Ovary (tissue), 7 donors: ENCODE measurements at regions not wholly inside any gene's neighbourhood (a gene's known extent, or its start where the extent isn't known, plus 50 kb on each side); places are given as distances from the start of the nearest gene placed in this dataset.

Experiments
- DNase-seq, 5 donors: peaks; one replicate each; pipeline ENCODE4 v3.0.0-alpha.2; 2019 to 2020
- H3K27ac ChIP-seq, 2 donors: fragments of 200-600 bp; one replicate each; pipeline versions ENCODE4 v1.5.1 to v1.8.0; 2019 to 2022
- H3K27me3 ChIP-seq: fragments of 200-600 bp; one replicate; pipeline ENCODE4 v1.8.0; 2022
- H3K36me3 ChIP-seq: fragments of 200-600 bp; sonication (generic); one replicate; pipeline ENCODE4 v1.5.1; 2019
- H3K4me1 ChIP-seq: one replicate; pipeline ENCODE4 v1.8.1; 2013; ENCODE audit warnings: mild to moderate bottlenecking, moderate library complexity; ENCODE audit not compliant: insufficient read depth
- H3K4me3 ChIP-seq: fragments of 200-600 bp; sonication (generic); one replicate; pipeline ENCODE4 v1.5.1; 2017
- H3K9me3 ChIP-seq, 2 donors: fragments of 200-600 bp in 1 of 2; sonication (generic) in 1 of 2; one replicate each; pipeline versions ENCODE4 v1.5.1 to v1.8.1; 2013 to 2019; ENCODE audit warnings: mild to moderate bottlenecking in 1 of 2, moderate library complexity in 1 of 2
- EP300 ChIP-seq: sonication (generic); formaldehyde crosslinking; IDR thresholded peaks from one replicate; pipeline ENCODE4 v1.6.1; 2017; ENCODE audit warnings: antibody characterized with exemption
- POLR2A ChIP-seq: fragments of 450-650 bp; IDR thresholded peaks from one replicate; pipeline ENCODE4 v1.6.1; 2017; ENCODE audit warnings: antibody characterized with exemption, mild to moderate bottlenecking, moderate library complexity
- WGBS, 3 donors: extraction: QIAGEN DNeasy Blood & Tissue Kit in 1 of 3; methylation state at CpG; one replicate each; pipeline versions ENCODE4 v1.1.5 to v1.1.7; 2013 to 2017; 5-methylcytosine and 5-hydroxymethylcytosine counted together
- intact Hi-C, 4 donors: fragments of 100-400 bp; cut with DNase I; formaldehyde crosslinking; loops; one replicate each; pipeline versions ENCODE4 v1.11.0 to v1.15.1; 2022 to 2023
- TF ChIP-seq, protein P1 (sequence below), 3 donors: fragments of 450-650 bp in 2 of 3; fragments of 200-600 bp in 1 of 3; IDR thresholded peaks; one replicate each; pipeline versions ENCODE4 v1.5.1 to v1.8.0; 2016 to 2022; ENCODE audit warnings: antibody characterized with exemption in 3 of 3, mild to moderate bottlenecking in 1 of 3
- donor health status: DM: no; HTN: no; CAD: no; lungs with moderate emphysema.
- donor health status: DM: no; HTN: no; CAD: no.
- donor health status: Bipolar disorder and iron deficiency.
- donor health status: DM: no; HTN: no; CAD: no.
- donor health status: DM: yes; HTN: yes; CAD: no.

DNA sequence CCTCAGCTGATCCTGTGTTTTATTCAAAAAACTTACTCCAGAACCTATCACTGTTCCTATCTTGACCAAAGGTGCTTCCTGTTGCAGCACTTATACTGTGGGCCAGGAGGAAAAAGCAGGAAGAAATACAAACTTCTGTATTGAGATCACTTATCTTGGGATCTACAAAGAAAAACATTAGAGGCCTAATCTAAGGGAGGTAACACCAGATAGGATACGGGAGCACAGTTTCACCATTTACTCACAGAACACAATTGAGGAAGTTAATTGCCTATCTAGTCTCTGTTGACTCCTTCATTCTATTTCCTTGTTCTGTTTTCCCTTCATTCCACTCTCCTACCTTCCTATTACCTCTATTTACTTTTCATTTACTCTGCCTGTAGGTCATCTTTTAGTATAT, 287.2 kb upstream of the LINC00305 start:
- Histone ChIP-seq H3K27ac (no peak overlapping the region), H3K27me3 (no peaks in the 10 kb centered on the region), H3K9me3 (no peaks in the 10 kb centered on the region), H3K36me3 (no peaks in the 10 kb centered on the region), H3K4me3 (no peak overlapping the region), H3K4me1 (no peaks in the 10 kb centered on the region)
- TF ChIP-seq EP300 (no peak), POLR2A (no peak)
- TF ChIP-seq, protein P1, sequence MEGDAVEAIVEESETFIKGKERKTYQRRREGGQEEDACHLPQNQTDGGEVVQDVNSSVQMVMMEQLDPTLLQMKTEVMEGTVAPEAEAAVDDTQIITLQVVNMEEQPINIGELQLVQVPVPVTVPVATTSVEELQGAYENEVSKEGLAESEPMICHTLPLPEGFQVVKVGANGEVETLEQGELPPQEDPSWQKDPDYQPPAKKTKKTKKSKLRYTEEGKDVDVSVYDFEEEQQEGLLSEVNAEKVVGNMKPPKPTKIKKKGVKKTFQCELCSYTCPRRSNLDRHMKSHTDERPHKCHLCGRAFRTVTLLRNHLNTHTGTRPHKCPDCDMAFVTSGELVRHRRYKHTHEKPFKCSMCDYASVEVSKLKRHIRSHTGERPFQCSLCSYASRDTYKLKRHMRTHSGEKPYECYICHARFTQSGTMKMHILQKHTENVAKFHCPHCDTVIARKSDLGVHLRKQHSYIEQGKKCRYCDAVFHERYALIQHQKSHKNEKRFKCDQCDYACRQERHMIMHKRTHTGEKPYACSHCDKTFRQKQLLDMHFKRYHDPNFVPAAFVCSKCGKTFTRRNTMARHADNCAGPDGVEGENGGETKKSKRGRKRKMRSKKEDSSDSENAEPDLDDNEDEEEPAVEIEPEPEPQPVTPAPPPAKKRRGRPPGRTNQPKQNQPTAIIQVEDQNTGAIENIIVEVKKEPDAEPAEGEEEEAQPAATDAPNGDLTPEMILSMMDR (IDR thresholded peaks at IDR 0.05): no peak
- WGBS, 3 donors: 80 to 95% (median 81%) methylated on average over 1 of the region's 1 CpG
- intact Hi-C loops: loop anchor here in 1 of 4 donors (10.0 kb wide), 1 partner anchor 61 kb away; no protein-coding TSS in a partner anchor
- no peak for DNase-seq

DNA sequence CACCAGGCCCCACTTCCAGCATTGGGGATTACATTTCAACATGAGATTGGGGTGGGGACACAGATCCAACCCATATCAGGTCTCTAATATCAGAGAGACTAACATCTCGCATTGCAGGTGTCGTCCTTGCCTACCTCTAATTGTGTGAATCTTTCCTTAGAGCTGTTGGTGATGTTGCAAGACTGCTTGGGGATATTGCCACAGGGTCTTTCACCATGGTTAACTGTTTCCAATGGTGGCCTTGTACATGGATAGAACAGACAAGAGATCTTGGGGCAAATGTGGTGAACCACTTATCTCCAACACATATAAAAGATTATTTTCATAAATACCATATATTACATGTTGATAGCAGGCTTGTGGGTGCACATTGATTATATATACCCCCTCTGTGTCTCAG, 270.3 kb upstream of the LINC00305 start:
- Histone ChIP-seq H3K36me3 (no peaks in the 10 kb centered on the region), H3K9me3 (no peaks in the 10 kb centered on the region), H3K4me1 (no peaks in the 10 kb centered on the region), H3K4me3 (no peak overlapping the region), H3K27ac (no peak overlapping the region), H3K27me3 (no peaks in the 10 kb centered on the region)
- intact Hi-C loops: loop anchor here in 1 of 4 donors (10.0 kb wide), 1 partner anchor 1324 kb away; no protein-coding TSS in a partner anchor
- DNase-seq: no peak
- TF ChIP-seq, protein P1 (IDR thresholded peaks at IDR 0.05): no peak
- TF ChIP-seq EP300 (no peak), POLR2A (no peak)
- 58 to 96% (median 93%) methylated on average over 2 of the region's 2 CpGs for WGBS, 3 donors

DNA sequence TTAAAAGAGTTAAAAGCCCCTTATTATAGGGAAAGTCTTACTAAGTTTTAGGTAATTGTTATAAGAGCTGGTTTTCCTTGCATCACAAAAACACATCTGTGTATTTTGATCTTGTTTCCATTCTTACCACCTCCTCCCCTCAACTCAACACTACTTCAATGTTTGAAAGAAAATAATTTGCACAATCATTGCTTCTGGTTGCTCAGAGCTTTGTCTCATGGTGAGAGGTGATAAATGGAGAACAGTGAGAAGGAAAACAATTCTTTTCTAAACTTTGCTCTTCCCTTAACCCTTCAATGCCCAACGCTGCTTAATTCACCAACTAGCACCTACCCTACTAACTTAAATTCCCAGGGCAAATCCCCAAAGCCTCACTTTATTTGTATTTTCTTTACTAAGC, 268.1 kb upstream of the LINC00305 start:
- 34 to 47% (median 38%) methylated on average over 1 of the region's 1 CpG for WGBS, 3 donors
- H3K27ac ChIP-seq: no peak overlapping the region
- H3K4me1 ChIP-seq: no peaks in the 10 kb centered on the region
- intact Hi-C loops: loop anchor here in 1 of 4 donors (10.0 kb wide), 1 partner anchor 1322 kb away; no protein-coding TSS in a partner anchor
- TF ChIP-seq EP300 (no peak), POLR2A (no peak)
- TF ChIP-seq, protein P1 (IDR thresholded peaks at IDR 0.05): no peak
- H3K9me3 ChIP-seq: no peaks in the 10 kb centered on the region
- no peaks in the 10 kb centered on the region for H3K36me3 ChIP-seq
- H3K27me3 ChIP-seq: no peaks in the 10 kb centered on the region
- no peak for DNase-seq
- H3K4me3 ChIP-seq: no peak overlapping the region

DNA sequence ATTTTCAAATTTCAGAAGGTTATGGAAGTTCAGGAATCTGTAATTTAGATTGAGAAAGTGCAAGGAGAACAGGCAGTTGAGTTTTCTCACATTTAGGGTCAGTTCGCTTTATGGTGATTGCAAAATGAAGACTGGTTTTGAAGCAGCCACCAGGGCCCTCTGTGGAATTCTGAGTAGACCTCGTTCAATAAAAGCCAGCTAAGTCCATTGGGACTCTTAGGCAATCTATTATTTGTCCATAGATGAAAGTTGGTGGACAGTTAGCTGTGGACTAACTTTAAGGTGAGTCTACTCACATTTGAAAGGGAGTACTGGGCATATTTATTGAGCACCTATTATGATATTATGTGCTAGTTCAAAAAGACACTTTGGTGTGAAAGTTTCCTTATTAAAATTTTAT, 266.3 kb upstream of the LINC00305 start:
- whole genome bisulfite sequencing, 3 donors: 87 to 94% (median 92%) methylated on average over 2 of the region's 2 CpGs

More for the DNA sequence above, 266.3 kb upstream of the LINC00305 start:
- no peaks in the 10 kb centered on the region for H3K4me1 ChIP-seq
- TF ChIP-seq, protein P1 (IDR thresholded peaks at IDR 0.05): no peak
- no peak for TF ChIP-seq POLR2A
- TF ChIP-seq EP300: no peak
- intact Hi-C loops: loop anchor here in 1 of 4 donors (10.0 kb wide), 1 partner anchor 1320 kb away; no protein-coding TSS in a partner anchor
- H3K4me3 ChIP-seq: no peak overlapping the region
- no peaks in the 10 kb centered on the region for H3K9me3 ChIP-seq
- no peak overlapping the region for H3K27ac ChIP-seq
- no peaks in the 10 kb centered on the region for H3K36me3 ChIP-seq
- no peak for DNase-seq
- no peaks in the 10 kb centered on the region for H3K27me3 ChIP-seq
